Natural killer cell (primary cell): ENCODE measurements at regions not wholly inside any gene's neighbourhood (a gene's known extent, or its start where the extent isn't known, plus 50 kb on each side); places are given as distances from the start of the nearest gene placed in this dataset.

Source experiments
- ATAC-seq, 3 donors: fragments of 150-1000 bp in 2 of 3; fragments of 200-7000 bp in 1 of 3; cut with Tn5 transposase; 1 replicate in 1 of 3; 2 replicates in 2 of 3; pipeline ENCODE4 v1.10.0; 2021; ENCODE audit warnings: mild to moderate bottlenecking in 2 of 3, moderate library complexity in 2 of 3
- DNase-seq, 2 donors: peaks; one replicate each; pipeline versions ENCODE4 v3.0.0 to v3.0.0-alpha.2; 2013 to 2021; ENCODE audit warnings: mixed read lengths in 1 of 2
- H3K27ac ChIP-seq: one replicate; pipeline ENCODE4 v1.5.1; 2013; ENCODE audit warnings: mild to moderate bottlenecking, low read length
- H3K27me3 ChIP-seq: one replicate; pipeline ENCODE4 v1.6.1; 2013; ENCODE audit warnings: low read length; ENCODE audit not compliant: control insufficient read depth, insufficient read depth
- H3K36me3 ChIP-seq: one replicate; pipeline ENCODE4 v1.6.1; 2013; ENCODE audit warnings: low read length; ENCODE audit not compliant: control insufficient read depth, insufficient read depth
- H3K4me1 ChIP-seq: one replicate; pipeline ENCODE4 v1.6.1; 2013; ENCODE audit warnings: low read length; ENCODE audit not compliant: control insufficient read depth, insufficient read depth
- H3K4me3 ChIP-seq: one replicate; pipeline ENCODE4 v1.5.1; 2013; ENCODE audit warnings: low read length
- H3K9me3 ChIP-seq: one replicate; pipeline ENCODE4 v1.6.1; 2013; ENCODE audit warnings: low read length; ENCODE audit not compliant: control insufficient read depth, insufficient read depth
- H3K27ac Mint-ChIP-seq, 2 donors: one replicate each; pipeline ENCODE4 v1.8.0; 2022; ENCODE audit warnings: mild to moderate bottlenecking in 2 of 2, mixed read lengths in 2 of 2, moderate library complexity in 1 of 2
- H3K27me3 Mint-ChIP-seq, 2 donors: one replicate each; pipeline ENCODE4 v1.8.0; 2022; ENCODE audit warnings: low read depth in 2 of 2, mixed read lengths in 2 of 2
- H3K36me3 Mint-ChIP-seq: one replicate; pipeline ENCODE4 v1.8.0; 2022; ENCODE audit warnings: mixed read lengths
- H3K4me1 Mint-ChIP-seq, 2 donors: one replicate each; pipeline ENCODE4 v1.8.0; 2022; ENCODE audit warnings: mixed read lengths in 2 of 2
- H3K4me3 Mint-ChIP-seq: one replicate; pipeline ENCODE4 v1.8.0; 2022; ENCODE audit warnings: mild to moderate bottlenecking, moderate library complexity, mixed read lengths
- H3K9me3 Mint-ChIP-seq, 2 donors: one replicate each; pipeline ENCODE4 v1.8.0; 2022; ENCODE audit warnings: mixed read lengths in 2 of 2
- WGBS: methylation state at CpG from one replicate; pipeline ENCODE4 v1.1.7; 2013; ENCODE audit warnings: missing lambda C conversion rate; ENCODE audit not compliant: insufficient coverage; 5-methylcytosine and 5-hydroxymethylcytosine counted together
- intact Hi-C: fragments of 100-400 bp; cut with micrococcal nuclease; formaldehyde crosslinking; loops from one replicate; pipeline ENCODE4 v1.14.2; 2022
- TF ChIP-seq, protein P1 (sequence below): fragments of 200-600 bp; IDR thresholded peaks from one replicate; pipeline ENCODE4 v1.8.0; 2022; ENCODE audit warnings: antibody characterized with exemption

DNA sequence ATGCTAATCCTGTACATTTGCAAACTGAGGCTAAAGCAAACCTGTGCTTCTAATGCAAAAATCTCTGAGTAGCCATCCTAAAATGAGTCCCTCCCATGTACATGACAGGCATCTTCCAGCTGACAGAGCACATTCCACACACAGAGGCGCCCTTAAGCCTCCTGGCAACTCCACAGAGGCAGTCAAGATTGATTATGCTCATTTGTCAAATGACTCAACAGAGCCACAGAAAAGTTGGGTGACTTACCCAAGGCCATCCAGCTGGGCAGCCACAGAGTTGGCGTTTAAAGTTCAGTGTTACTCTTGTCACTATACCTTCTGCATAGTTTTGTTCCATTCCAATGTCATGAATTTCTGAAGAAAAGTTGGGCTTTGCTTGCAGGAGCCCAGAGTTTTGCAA lies 394.6 kb upstream of the FGF13 start:
- Histone ChIP-seq H3K4me1 (no peaks in the 10 kb centered on the region), H3K9me3 (no peaks in the 10 kb centered on the region), H3K27ac (no peak overlapping the region), H3K4me3 (no peak overlapping the region), H3K27me3 (no peaks in the 10 kb centered on the region), H3K36me3 (no peaks in the 10 kb centered on the region)
- Mint-ChIP-seq H3K27ac (no peak overlapping the region), H3K4me1 (no peaks in the 10 kb centered on the region), H3K36me3 (no peaks in the 10 kb centered on the region), H3K27me3 (peaks cover 0 to 27% of the 10 kb centered on the region in 2 donors), H3K9me3 (peaks cover 0 to 2% of the 10 kb centered on the region in 2 donors), H3K4me3 (no peak overlapping the region)
- ATAC-seq (no peak), DNase-seq (no peak)
- intact Hi-C loops = no loop called here
- 85% methylated on average over 2 of the region's 2 CpGs for WGBS
- TF ChIP-seq, protein P1, sequence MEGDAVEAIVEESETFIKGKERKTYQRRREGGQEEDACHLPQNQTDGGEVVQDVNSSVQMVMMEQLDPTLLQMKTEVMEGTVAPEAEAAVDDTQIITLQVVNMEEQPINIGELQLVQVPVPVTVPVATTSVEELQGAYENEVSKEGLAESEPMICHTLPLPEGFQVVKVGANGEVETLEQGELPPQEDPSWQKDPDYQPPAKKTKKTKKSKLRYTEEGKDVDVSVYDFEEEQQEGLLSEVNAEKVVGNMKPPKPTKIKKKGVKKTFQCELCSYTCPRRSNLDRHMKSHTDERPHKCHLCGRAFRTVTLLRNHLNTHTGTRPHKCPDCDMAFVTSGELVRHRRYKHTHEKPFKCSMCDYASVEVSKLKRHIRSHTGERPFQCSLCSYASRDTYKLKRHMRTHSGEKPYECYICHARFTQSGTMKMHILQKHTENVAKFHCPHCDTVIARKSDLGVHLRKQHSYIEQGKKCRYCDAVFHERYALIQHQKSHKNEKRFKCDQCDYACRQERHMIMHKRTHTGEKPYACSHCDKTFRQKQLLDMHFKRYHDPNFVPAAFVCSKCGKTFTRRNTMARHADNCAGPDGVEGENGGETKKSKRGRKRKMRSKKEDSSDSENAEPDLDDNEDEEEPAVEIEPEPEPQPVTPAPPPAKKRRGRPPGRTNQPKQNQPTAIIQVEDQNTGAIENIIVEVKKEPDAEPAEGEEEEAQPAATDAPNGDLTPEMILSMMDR = no peak

DNA sequence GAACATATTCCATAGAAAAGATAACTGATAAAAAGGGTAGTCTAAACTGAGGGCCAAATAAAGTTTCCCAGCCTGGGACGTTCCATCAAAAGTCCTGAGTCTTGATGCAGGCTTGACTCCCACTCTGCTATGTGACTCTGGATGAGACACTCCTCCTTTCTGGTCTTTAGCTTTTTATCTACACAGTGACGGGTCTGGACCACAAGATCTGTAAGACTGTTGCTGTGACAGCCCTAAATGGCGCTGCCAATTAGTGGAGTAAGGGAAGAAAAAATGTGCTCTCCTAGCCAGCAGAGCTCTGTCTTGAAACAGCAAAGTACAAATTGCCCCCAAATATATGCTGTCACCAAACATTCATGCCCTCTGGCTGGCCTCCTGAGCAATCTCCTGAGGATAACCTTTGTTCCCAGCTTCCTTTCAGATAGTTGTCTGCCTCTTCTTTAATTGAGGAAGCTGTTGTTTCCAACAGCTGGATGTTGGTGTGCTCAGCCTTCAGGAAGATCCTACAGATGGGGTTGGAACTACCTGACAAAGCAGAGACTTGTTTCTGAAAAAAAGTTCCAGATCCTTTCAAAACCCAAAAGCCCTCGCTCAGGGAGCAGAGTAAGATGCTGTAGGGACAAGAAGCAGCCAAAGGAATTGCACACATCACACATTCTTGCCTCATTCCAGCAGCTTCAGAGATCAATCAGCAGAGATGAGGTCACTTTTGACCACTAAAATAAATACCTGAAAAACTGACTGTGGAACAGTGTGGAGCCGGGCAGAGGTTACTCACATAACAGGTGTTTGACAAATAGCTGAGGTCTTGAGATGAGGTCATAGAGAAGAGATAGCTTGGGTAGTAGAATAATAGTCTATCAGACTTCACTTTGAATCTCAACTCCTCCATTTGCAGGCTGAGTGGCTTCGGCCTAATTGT lies 383.4 kb upstream of the FGF13 start:
- Histone ChIP-seq H3K4me1 (no peaks in the 10 kb centered on the region), H3K4me3 (no peak overlapping the region), H3K36me3 (no peaks in the 10 kb centered on the region), H3K27ac (no peak overlapping the region), H3K9me3 (no peaks in the 10 kb centered on the region), H3K27me3 (no peaks in the 10 kb centered on the region)
- H3K36me3 Mint-ChIP-seq = no peaks in the 10 kb centered on the region
- intact Hi-C loops = no loop called here
- TF ChIP-seq, protein P1 = no peak
- H3K4me1 Mint-ChIP-seq = no peaks in the 10 kb centered on the region
- DNase-seq (no peak), ATAC-seq (no peak)
- no peaks in the 10 kb centered on the region for H3K9me3 Mint-ChIP-seq
- H3K27ac Mint-ChIP-seq = no peak overlapping the region
- H3K27me3 Mint-ChIP-seq = no peaks in the 10 kb centered on the region
- WGBS = 81% methylated on average over 3 of the region's 6 CpGs
- no peak overlapping the region for H3K4me3 Mint-ChIP-seq

DNA sequence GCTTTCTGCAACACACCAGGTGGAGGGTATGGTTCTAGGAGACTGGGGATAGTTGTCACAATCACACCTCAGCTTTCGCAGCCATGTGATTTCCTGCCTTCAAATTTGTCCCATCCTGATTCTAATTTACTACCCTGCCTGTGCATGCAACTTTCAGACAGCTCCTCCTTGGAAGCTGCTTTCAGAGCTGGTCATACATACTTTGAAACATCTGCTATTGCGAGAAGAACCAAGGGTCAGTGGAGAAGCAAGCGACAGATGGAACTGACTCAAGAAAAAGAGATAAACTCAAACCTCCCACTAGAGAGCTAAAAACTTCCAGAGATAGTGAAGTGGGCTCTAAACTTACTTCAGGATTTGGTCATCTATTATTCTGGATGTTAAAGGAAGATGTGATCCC lies 381.7 kb upstream of the FGF13 start:
- intact Hi-C loops = no loop called here
- WGBS = 86% methylated on average over 1 of the region's 3 CpGs
- DNase-seq = no peak
- Histone ChIP-seq H3K4me3 (no peak overlapping the region), H3K9me3 (no peaks in the 10 kb centered on the region), H3K27me3 (no peaks in the 10 kb centered on the region), H3K27ac (no peak overlapping the region), H3K4me1 (no peaks in the 10 kb centered on the region), H3K36me3 (no peaks in the 10 kb centered on the region)
- Mint-ChIP-seq H3K9me3 (no peaks in the 10 kb centered on the region), H3K4me1 (no peaks in the 10 kb centered on the region), H3K27me3 (no peaks in the 10 kb centered on the region), H3K27ac (no peak overlapping the region), H3K4me3 (no peak overlapping the region), H3K36me3 (no peaks in the 10 kb centered on the region)
- TF ChIP-seq, protein P1 = no peak
- no peak for ATAC-seq

GRCh38 chrX:139091878-139092277 lies 380.4 kb upstream of the FGF13 start:
- no peaks in the 10 kb centered on the region for H3K9me3 ChIP-seq
- no peaks in the 10 kb centered on the region for H3K36me3 ChIP-seq
- peaks cover 0 to 8% of the 10 kb centered on the region in 2 donors for H3K27me3 Mint-ChIP-seq
- intact Hi-C loops = no loop called here
- WGBS = 83% methylated on average over 2 of the region's 3 CpGs
- TF ChIP-seq, protein P1 = no peak
- no peaks in the 10 kb centered on the region for H3K9me3 Mint-ChIP-seq
- no peaks in the 10 kb centered on the region for H3K27me3 ChIP-seq
- H3K36me3 Mint-ChIP-seq = no peaks in the 10 kb centered on the region
- H3K27ac ChIP-seq = no peak overlapping the region
- no peak overlapping the region for H3K4me3 Mint-ChIP-seq
- H3K4me1 ChIP-seq = no peaks in the 10 kb centered on the region
- ATAC-seq = no peak
- H3K4me3 ChIP-seq = no peak overlapping the region
- no peak overlapping the region for H3K27ac Mint-ChIP-seq
- no peak for DNase-seq
- no peaks in the 10 kb centered on the region for H3K4me1 Mint-ChIP-seq
